ENCODE measurements at regions not wholly inside any gene's neighbourhood (a gene's known extent, or its start where the extent isn't known, plus 50 kb on each side); places are given as distances from the start of the nearest gene placed in this dataset.
A peak's percentile ranks its signal among the peaks of the same experiment; 100 is the strongest.

- Histone ChIP-seq H3K27ac (ENCODE audit: low read depth in 1 of 2, low read length in 1 of 2) (no peak overlapping the region), H3K4me3 (no peak overlapping the region), H3K27me3 (ENCODE audit: control insufficient read depth in 3 of 3, insufficient read depth in 3 of 3, low read length in 2 of 3) (peaks cover 0 to 2% (median 0%) of the 10 kb centered on the region in 3 donors), H3K9me3 (ENCODE audit: control insufficient read depth in 4 of 4, insufficient read depth in 3 of 4, low read length in 3 of 4) (peaks cover 0 to 3% (median 0%) of the 10 kb centered on the region in 4 donors), H3K4me1 (ENCODE audit: control insufficient read depth in 5 of 5, insufficient read depth in 5 of 5, low read length in 5 of 5) (no peaks in the 10 kb centered on the region), H3K9ac (ENCODE audit: insufficient read depth in 1 of 2, low read length in 2 of 2) (no peak overlapping the region), H3K36me3 (ENCODE audit: control insufficient read depth in 4 of 4, insufficient read depth in 4 of 4, low read length in 4 of 4) (no peaks in the 10 kb centered on the region)
- WGBS, 2 donors: 43 to 44% methylated on average over 2 of the region's 2 CpGs
- ATAC-seq (ENCODE audit: insufficient read depth, low FRiP score): no peak
- no peak for TF ChIP-seq CTCF (IDR thresholded peaks at IDR 0.05; ENCODE audit: control extremely low read depth, extremely low read depth)
- DNase-seq: peak in 2 of 3 donors; percentile 33 to 44
These were observed 302.7 kb upstream of the ASIC2 start for GRCh38 chr17:33595828-33596227.

- Histone ChIP-seq H3K36me3 (ENCODE audit: control insufficient read depth in 4 of 4, insufficient read depth in 4 of 4, low read length in 4 of 4) (no peaks in the 10 kb centered on the region), H3K9ac (ENCODE audit: insufficient read depth in 1 of 2, low read length in 2 of 2) (no peak overlapping the region), H3K4me3 (no peak overlapping the region), H3K4me1 (ENCODE audit: control insufficient read depth in 5 of 5, insufficient read depth in 5 of 5, low read length in 5 of 5) (no peaks in the 10 kb centered on the region), H3K27ac (ENCODE audit: low read depth in 1 of 2, low read length in 1 of 2) (no peak overlapping the region), H3K9me3 (ENCODE audit: control insufficient read depth in 4 of 4, insufficient read depth in 3 of 4, low read length in 3 of 4) (peaks cover 0 to 3% (median 0%) of the 10 kb centered on the region in 4 donors), H3K27me3 (ENCODE audit: control insufficient read depth in 3 of 3, insufficient read depth in 3 of 3, low read length in 2 of 3) (no peaks in the 10 kb centered on the region)
- DNase-seq: no peak
- no peak for ATAC-seq (ENCODE audit: insufficient read depth, low FRiP score)
- TF ChIP-seq CTCF (IDR thresholded peaks at IDR 0.05; ENCODE audit: control extremely low read depth, extremely low read depth): no peak
- WGBS, 2 donors: 78 to 82% methylated on average over 3 of the region's 3 CpGs
These were observed 303.8 kb upstream of the ASIC2 start for GRCh38 chr17:33596899-33597298.

- no peak for ATAC-seq (ENCODE audit: insufficient read depth, low FRiP score)
- H3K36me3 ChIP-seq (ENCODE audit: control insufficient read depth in 4 of 4, insufficient read depth in 4 of 4, low read length in 4 of 4): no peaks in the 10 kb centered on the region
- H3K9ac ChIP-seq (ENCODE audit: insufficient read depth in 1 of 2, low read length in 2 of 2): no peak overlapping the region
- H3K4me1 ChIP-seq (ENCODE audit: control insufficient read depth in 5 of 5, insufficient read depth in 5 of 5, low read length in 5 of 5): peaks cover 0 to under 1% (median 0%) of the 10 kb centered on the region in 5 donors
- peaks cover 0 to 6% (median 0%) of the 10 kb centered on the region in 4 donors for H3K9me3 ChIP-seq (ENCODE audit: control insufficient read depth in 4 of 4, insufficient read depth in 3 of 4, low read length in 3 of 4)
- WGBS, 2 donors: 95 to 96% methylated on average over 2 of the region's 2 CpGs
- TF ChIP-seq CTCF (IDR thresholded peaks at IDR 0.05; ENCODE audit: control extremely low read depth, extremely low read depth): no peak
- no peak overlapping the region for H3K4me3 ChIP-seq
- no peak overlapping the region for H3K27ac ChIP-seq (ENCODE audit: low read depth in 1 of 2, low read length in 1 of 2)
- no peaks in the 10 kb centered on the region for H3K27me3 ChIP-seq (ENCODE audit: control insufficient read depth in 3 of 3, insufficient read depth in 3 of 3, low read length in 2 of 3)
- no peak for DNase-seq
These were observed 305.7 kb upstream of the ASIC2 start for GRCh38 chr17:33598797-33599196.

GRCh38 chr17:33602981-33603380 is 309.9 kb upstream of the ASIC2 start:
- H3K4me1 ChIP-seq (ENCODE audit: control insufficient read depth in 5 of 5, insufficient read depth in 5 of 5, low read length in 5 of 5): peaks cover 0 to 3% (median 0%) of the 10 kb centered on the region in 5 donors
- DNase-seq (peak in 2 of 3 donors; percentile 9 to 15), ATAC-seq (ENCODE audit: insufficient read depth, low FRiP score) (no peak)
- H3K4me3 ChIP-seq: no peak overlapping the region
- peaks cover 0 to 7% (median 0%) of the 10 kb centered on the region in 4 donors for H3K9me3 ChIP-seq (ENCODE audit: control insufficient read depth in 4 of 4, insufficient read depth in 3 of 4, low read length in 3 of 4)
- WGBS, 2 donors: 27 to 28% methylated on average over 1 of the region's 1 CpG
- no peak overlapping the region for H3K9ac ChIP-seq (ENCODE audit: insufficient read depth in 1 of 2, low read length in 2 of 2)
- peaks cover 0 to 9% (median 0%) of the 10 kb centered on the region in 3 donors for H3K27me3 ChIP-seq (ENCODE audit: control insufficient read depth in 3 of 3, insufficient read depth in 3 of 3, low read length in 2 of 3)
- H3K36me3 ChIP-seq (ENCODE audit: control insufficient read depth in 4 of 4, insufficient read depth in 4 of 4, low read length in 4 of 4): no peaks in the 10 kb centered on the region
- TF ChIP-seq CTCF (IDR thresholded peaks at IDR 0.05; ENCODE audit: control extremely low read depth, extremely low read depth): no peak
- no peak overlapping the region for H3K27ac ChIP-seq (ENCODE audit: low read depth in 1 of 2, low read length in 1 of 2)

Measured in lung (tissue), 11 donors.